GM04504 (cell line): ENCODE measurements at regions not wholly inside any gene's neighbourhood (a gene's known extent, or its start where the extent isn't known, plus 50 kb on each side); places are given as distances from the start of the nearest gene placed in this dataset.

Experiments used
- DNase-seq: peaks from one replicate; pipeline ENCODE4 v3.0.0-alpha.2; 2012; ENCODE audit warnings: low read depth

DNA sequence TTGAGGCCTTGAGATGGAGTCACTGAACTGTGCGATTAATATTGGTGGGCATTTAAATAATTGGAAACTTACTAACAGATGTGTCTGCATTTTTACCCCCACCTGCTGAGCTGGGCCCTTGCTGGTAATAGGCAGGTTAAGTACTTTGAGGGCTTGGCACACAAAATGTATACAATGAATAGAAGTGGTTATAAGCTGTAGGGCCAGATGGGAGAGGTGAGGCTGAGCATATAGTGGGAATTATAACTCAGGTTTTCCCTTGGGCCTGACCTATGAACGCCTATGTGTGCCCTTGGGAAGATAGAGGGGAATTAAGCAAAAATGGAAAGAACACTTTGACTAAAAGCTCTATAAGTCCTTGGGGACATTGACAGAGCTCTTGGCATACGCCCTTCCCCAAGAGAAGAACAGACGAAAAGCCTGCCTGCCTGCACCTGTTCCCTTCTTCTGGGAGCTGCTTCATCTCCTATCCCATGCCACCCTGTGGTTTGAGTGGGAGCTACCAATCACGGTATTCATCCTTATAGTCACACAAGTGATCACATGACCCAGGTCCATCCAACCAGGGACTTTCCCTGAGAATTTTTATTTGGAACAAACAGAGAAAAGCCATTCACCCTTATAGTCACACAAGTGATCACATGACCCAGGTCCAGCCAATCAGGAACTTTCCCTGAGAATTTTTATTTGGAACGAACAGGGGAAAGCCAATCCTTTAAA is 260.7 kb upstream of the CSF3R start:
- no peak for DNase-seq

DNA sequence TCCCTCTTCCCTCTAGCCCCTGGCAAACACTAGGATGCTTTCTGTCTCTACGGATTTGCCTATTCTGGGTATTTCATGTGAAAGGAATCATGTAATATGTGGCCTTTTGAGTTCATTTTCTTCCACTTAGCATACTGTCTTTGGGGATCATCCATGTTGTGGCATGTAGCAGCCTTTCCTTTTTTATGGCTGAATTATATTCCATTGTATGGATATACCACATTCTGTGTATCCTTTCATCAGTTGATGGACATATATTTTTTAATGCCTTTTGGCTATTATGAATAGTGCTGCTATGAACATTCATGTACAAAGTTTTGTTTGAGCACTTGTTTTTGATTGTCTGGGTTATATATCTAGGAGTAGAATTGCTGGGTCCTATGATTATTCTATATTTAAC is 258.4 kb upstream of the CSF3R start:
- DNase-seq: no peak

DNA sequence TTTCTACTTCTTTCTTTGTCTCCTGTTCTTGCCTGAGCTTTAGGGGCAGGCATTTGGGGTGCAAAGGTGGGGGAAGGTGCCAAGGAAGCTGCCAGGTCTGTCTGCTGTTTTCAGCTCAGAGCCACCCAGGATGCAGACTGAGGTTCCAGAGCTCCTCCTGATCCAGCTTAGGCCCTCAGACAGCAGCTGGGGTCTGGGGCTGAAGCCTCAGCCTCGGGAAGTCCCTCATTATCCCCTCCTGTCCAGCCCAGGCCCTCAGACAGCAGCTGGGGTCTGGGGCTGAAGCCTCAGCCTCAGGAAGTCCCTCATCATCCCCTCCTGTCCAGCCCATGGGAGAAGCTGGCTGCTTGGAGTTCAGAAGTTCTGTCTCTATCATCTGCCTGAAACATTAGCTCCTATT is 257.7 kb upstream of the CSF3R start:
- no peak for DNase-seq

DNA sequence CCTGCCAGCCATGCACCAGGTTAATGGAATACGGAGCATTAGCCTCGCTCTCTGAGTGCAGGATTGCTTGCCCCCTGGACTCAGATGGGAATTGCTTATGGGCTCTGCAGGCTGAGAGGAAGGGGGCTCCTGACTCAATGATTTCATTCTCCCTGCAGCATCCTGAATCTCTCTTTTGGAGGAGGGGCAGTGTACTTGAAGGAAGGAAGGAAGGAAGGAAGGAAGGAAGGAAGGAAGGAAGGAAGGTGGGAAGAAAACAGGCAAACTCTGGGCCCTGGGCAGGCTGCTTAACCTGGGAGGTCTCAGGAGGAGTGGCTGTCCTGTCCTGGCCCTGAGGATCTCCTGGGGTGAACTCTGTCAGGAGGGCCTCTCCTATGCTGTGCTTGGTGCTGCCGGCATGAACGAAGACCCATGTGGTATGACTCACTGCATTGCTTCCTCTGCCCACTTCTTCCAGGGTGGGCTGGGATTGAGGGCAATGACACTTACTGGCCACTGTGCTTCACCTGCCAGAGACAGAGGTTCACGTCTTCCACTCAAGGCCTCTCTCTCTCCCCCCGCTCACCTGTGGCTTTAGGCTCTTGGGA is 257.1 kb upstream of the CSF3R start:
- no peak for DNase-seq

DNA sequence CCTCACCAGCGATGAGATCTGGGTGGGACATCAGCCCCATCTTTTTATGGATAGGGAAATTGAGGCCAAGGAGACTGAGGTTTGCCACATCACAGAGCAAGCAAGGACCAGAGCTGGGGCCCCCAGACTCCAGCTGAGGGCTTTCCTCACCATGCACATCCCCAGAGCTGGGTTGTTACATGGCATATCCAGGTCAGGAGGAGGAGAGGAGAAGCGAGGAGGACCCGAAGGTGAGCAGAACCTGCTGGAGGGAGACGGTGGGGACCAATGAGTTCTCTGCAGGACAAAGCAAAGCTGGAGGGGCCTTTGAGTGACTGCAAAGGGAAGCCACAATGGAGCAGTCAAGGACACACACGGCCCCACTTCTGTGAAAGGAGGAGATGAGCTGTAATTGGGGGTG is 255.5 kb upstream of the CSF3R start:
- DNase-seq: no peak

DNA sequence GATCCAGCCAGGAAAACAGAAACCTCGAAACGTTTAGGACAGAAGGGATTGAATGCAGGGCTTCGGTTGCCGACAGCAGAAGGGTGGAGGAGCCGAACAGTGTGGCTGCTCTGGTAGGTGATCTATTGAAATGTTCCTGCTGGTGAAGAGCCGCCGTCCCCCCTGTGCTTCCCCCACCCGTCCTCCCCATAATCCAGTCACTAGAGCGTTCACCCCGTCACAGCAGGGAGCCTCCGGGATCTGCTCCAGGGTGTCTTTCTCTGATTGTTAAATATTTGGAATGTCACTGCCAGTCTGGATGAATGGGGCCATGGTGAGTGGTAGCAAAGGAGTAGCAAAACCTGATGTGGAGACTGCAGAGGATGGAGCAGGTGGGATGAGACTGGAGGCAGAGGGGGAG is 255.1 kb upstream of the CSF3R start:
- DNase-seq: no peak

DNA sequence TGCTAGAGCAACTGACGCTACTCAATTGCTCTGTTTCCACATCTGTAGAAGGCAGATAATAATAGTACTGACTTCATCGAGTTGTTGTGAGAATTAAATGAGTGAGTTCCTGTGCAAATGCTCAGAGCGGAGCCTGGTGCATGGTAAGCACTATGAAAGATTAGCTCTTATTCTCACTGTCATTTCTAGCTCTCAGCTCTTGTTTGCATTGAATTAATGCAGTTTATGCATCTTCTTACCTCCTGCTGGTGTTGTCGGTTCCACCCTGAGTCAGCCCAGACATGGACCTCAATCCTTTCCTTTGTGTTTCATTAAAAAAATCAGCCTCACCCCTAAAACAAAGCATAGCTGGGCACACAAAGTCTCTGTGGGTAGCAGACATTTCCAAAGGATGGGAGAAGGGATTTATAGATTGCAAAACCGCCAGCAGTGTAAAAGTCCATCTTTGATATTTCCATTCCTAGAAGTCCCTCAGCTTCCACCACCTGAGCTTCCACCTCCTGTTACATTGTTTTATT is 254.4 kb upstream of the CSF3R start:
- DNase-seq: no peak

DNA sequence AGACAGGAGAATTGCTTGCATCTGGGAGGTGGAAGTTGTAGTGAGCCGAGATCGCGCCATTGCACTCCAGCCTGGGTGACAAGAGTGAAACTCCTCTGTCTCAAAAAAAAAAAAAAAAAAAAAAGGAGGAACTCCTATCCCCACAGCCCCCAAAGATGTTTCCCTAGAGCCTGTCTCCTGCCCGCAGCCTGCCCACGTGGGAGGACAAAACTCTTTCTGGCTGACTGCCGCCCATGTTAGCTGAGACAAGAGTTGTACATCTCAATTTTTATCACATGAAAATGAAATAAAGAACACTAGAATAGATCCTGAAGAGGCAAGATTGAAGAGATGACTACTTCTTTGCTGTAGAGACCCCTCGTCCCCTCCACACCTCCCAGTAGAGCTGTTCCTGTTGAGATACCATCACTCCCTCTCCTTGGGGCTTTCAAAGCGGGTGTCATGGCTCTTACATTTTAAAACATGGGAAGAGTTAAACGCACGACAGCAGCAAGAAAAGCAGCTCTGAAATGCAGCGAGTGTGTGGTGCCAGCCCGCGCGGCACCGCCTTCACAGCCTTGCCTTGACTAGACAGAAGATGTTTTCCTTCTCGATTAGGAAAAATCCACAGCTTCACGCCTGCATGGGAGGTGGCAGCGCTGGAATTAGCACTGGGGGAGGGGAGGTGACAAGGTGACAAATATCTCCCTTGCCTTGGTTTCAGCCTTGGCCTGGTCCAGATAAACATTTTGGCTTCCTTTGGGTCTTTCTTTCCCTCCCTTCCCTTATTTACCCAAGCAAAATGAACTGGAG is 253.4 kb upstream of the CSF3R start:
- no peak for DNase-seq

DNA sequence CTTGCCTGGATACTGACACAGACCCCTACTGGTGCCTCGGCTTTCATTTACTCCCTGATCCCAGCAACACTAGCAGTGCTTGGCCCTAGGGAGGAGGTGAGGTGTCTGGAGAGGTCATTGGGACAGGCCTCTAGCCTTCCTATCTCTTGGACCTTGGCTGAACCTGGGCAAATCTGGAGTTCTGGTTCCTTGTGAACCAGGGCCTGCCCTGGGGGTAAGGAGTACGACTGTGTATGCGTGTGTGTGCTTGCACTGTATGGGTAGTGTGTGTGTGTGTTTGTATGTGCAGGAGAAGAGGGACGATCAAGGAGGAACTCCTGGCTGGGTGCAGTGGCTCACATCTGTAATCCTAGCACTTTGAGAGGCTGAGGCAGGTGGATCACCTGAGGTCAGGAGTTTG is 252.7 kb upstream of the CSF3R start:
- DNase-seq: no peak

DNA sequence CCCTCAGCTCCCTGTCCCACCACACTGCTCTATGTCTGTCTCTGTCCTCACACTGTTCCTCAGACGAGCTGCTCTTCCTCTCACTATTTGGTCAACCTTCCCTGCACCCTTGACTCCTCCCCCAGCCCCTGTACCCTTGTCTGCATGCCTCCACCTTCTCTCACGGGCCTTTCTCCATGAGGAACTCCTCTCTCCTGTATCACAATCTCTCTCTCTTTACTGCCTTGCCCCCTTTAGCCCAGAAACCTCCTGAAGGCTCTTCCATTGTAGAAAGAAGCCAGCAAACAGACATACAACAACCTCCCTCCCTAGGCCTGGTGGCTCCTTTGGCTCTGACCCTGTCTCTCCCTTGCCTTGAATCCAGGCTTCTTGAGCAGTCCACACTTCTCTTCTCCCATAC is 251.6 kb upstream of the CSF3R start:
- DNase-seq: no peak

DNA sequence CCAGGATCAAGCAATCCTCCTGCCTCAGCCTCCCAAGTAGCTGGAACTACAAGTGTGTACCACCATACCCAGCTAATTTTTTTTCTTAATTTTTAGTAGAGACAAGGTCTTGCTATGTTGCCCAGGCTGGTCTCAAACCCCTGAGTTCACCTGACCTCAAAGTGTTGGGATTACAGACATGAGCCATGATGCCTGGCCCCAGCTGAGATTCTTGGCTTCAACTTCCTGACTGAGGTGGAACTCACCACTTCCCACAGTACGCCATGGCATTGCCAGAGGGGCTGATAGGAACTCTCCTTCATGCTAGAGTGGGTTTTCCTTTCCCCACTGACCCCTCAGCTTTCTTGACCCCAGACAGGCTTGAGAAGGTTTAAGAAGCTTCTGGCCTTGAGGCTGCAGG is 251.0 kb upstream of the CSF3R start:
- no peak for DNase-seq

DNA sequence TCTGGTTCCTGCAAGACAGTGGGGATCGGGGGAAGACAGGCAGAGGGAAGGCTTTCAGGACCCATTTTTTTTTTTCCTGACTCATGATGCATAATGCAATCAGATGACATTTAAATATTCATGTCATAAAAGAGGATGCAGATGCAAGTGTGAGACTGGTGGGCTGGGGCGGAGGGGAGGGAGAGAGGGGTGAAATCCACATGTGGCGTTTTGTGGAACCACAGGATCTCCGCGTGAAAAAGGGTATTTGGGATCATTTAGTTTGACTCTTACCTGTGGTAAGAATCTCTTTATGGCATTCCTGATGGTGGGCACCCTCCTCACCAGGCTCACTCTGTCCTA is 249.3 kb upstream of the CSF3R start:
- DNase-seq: no peak

DNA sequence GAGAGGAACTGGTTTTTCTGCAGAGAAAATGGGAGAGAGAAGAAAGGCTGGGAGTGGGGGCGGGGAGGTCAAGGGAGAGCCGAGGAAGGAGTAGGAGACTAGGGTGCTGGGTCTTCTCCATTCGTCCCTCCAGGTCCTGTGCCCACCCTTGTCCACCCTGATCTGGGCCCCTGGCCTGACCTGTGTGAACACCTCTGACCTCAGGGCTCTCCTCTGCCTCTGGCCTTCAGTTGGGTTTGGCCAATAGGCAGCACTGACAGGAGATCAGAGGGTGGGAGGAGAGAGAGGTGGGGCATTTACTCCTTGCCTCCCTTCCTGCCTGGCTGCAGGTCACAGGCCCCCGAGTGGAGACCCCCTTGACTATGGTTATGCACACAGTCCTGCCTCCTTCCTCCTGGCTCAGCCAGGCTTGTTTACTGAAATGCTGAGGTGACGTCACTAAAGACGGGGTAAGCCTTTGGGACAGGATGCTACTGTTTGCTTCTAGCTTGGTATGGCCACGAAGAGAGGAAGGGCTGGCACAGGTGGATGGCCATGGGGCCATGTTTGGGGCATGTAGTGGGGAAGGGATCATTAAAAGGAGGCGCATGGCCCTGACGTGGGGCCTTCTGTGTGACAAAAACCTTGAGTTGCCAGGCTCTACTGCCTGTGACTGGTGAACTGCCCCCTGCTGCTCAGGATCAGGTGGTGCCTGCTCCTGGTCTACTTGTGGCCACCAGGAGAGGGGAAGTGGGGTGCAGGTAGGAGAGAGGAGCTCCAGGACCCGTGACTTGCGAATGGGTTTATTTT is 248.7 kb upstream of the CSF3R start:
- DNase-seq: no peak

DNA sequence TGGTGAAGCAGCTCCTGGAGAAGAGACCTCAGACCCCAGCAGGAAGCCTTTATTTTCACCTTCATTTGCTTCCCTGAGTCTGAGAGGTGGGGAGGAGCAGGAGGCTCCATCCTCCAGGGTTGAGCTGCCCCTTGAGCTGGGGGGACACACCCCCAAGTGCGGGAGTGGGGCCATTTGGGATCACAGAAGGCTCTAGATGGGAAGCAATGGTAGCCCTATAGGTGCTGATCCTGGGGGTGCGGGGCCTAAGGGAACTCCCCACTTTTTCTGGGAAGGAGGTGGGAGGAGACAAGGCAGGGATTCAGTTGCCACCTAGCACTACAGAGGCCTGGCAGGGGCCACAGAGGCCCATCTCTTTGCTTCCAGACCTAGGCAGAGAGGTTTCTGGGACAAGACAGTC is 247.9 kb upstream of the CSF3R start:
- no peak for DNase-seq

DNA sequence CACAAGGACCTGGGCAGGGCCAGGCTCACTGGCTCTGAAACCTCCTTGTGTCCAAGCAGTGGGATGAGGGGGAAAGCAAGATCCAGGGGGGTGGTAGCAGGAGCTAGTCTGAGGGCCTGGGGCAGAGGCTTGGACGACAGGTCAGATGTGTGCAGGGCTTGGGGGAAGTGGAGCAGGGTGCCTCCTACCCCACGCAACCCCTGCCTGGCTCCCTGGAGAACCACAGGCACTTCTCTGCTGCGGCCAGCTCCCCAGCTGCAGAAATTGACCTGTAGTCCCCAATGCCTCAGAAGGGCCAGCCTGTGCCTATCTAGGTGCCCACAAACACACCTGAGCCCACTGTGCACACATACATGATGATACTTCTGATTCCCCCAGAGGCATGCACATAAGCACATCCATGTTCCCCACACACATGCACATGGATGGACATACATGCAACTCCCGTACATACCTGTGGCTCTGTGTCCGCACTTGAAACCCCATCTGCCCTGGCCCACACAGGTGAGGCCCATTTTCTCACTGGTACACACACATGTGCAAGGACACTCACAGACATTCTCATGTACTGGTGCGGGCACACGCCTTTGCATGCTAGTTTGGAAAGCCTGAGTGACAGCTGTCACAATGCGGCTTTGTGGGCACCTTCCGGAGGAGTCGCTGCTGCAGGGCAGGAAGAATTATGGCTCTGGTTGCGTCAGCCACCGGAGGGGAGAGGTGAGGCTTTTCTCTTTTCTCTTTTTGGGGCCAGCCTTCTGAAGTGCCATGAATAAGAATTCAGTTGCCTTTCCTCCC is 247.2 kb upstream of the CSF3R start:
- DNase-seq: no peak

DNA sequence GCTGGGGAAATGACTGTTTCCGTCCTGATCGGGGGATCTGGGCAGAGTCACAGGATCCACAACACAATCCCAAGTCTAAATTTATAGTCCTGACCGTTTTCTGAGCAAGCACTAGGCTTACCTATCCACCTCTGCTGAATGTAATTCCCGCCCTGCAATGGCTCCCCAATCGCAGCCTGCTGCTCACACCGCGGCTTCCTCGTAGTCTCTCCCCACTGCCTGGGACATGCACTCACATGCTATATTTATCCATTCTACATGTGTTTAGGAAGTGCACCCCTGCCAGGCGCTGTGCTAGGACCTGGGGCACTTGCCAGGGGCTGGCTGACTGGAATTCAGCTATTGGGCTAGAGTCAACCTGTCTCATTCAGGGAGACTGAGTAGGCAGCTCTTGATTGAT is 246.6 kb upstream of the CSF3R start:
- no peak for DNase-seq

DNA sequence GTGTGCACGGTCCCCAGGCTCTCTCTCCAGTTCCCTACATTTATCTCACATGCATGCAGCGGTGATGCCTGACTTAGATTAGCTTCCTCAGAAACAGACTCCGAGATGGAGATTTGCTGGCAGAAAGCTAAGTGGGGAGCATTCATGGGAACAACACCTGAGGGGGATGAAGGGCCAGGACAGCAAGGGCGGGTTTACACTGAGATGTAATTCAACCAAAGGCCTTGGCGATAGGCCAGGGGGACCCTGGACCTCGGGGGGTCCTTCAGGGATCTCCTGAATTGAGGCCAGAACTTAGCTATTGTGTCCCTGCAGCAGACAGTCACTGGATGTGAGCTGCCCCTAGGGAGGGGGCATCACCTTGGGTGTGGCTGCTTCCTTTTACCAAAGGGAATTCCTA is 246.1 kb upstream of the CSF3R start:
- DNase-seq: no peak

DNA sequence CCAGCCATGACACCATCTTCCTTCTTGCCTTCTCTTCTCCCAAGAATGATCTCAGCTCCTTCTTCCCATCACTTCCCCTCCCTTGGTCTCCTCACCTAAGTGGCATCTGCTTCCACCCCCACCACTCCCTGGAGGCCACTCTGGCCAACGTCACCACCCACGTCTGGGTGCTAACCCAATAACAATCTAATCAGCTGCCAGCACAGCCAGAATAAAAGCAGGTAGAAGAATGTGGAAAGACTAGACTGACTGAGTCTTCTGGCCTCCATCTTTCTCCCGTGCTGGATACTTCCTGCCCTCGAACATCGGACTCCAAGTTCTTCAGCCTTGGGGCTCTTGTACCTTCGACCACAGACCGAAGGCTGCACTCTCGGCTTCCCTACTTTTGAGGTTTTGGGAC is 245.3 kb upstream of the CSF3R start:
- DNase-seq: no peak

DNA sequence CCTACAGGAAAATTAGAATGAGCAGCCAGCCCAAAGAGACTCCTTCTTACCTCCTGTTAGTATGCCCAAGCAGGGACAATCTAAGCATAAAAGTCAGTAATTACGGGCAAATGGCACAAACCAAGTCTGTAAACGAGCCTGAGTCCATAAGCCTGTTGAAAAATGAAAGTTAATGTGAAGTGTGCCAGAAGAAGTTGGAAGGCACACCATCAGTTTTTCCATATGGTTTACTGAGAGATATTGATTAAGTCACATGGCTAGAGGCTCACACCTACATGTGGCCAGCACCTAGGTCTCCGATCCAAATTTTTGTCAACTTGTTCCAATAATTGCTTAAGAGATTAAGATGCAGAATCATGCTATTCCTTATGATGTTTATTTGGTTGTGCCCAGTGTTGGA is 242.4 kb upstream of the CSF3R start:
- no peak for DNase-seq

DNA sequence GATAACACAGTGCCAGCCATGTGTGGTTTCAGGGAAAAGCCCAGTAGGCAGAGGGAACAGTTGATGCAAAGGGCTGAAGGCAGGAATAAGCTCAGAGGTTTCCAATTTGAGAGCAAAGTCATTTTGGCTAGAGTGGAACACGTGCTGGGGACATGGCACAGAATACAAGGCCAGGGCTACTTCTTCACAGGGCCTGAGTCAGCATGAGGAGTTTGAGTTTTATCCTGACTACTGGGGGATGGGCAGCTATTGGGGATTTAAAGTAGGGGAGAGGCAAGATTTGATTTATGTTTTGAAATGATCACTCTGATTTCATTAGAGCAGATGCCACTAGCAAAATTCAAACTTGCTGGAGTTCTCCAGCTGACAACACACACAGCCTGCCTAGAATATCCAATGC is 241.1 kb upstream of the CSF3R start:
- DNase-seq: no peak

DNA sequence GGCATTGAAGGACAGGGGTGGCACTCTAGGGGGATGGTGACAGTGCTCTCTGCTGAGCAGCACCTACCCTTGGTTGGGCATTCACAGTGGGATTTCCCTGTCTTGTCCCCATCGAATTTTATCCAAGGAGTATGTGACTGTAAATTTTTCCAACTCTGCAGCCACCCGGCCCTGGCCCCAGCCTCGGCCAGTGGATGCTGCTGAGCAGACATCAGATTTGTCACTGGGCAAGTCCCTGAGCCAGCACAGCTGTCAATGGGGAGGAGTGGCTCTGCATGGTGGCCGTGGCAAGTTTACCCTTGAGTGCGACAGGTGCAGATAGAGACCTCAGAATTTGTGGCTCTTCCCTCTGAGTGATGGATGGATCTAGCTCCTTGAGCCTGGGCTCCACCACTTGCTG is 240.2 kb upstream of the CSF3R start:
- DNase-seq: no peak

DNA sequence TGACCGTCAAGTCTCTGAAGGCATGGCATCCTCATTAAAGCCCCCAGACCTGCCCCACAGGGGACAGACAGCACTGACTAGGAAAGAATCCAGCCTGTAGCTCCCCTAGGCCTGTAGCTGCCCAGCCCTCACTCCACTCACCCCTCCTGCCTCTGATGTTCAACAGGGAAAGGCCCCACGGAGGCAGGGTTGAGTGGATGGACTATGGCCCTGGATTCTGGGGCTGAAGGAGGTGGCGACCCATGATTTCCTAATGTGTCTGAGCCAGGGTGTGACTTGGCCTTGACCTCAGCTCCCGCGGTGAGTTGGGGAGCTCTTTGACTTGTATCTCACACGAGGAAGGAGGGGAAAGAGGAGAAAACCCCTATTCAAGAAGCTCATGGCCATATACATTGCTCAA is 238.5 kb upstream of the CSF3R start:
- no peak for DNase-seq
